ENCODE measurements at regions not wholly inside any gene's neighbourhood (a gene's known extent, or its start where the extent isn't known, plus 50 kb on each side); places are given as distances from the start of the nearest gene placed in this dataset.

DNA sequence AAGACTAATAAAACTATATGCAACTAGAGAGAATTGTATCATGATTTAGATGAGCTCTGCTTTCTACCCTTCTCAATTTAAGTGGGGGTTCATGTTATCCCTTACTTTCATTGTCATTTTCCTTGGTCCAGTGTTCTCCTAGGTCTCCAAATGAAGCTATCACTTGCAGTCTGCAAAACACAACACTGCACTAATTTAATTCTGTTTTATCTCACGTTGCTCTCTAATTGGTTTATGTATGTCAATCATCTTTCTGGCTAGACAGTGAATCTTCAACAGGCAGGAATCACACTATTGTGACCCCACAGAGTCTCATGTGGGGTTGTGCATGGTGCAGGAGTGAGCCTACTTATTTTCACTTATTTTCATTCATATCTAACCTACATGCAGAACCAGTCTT lies 348.3 kb upstream of the SYT4 start:
- TF ChIP-seq CTCF (IDR thresholded peaks at IDR 0.05) (no peak), EZH2 (IDR thresholded peaks at IDR 0.05) (no peak), EZH2phosphoT487 (IDR thresholded peaks at IDR 0.05) (no peak)

Measured in neural progenitor cell (in vitro differentiated cells).